GM12878 (cell line): ENCODE measurements at regions not wholly inside any gene's neighbourhood (a gene's known extent, or its start where the extent isn't known, plus 50 kb on each side); places are given as distances from the start of the nearest gene placed in this dataset.

Experiments
- ATAC-seq: fragments of 200-7000 bp; cut with Tn5 transposase; 3 replicates; pipeline ENCODE4 v1.9.1; 2020; ENCODE audit warnings: mild to moderate bottlenecking, moderate library complexity
- BruUV-seq: library from RNA; stranded (reverse); fragments of 400-500 nt; replicated peaks from 2 replicates; lab custom pipeline; 2021; lab: Mats Ljungman, UMichigan
- CTCF ChIA-PET: fragments of 300-600 bp; sonication (Branson Sonifier 250); formaldehyde crosslinking; extraction: SDS; loops from one replicate; lab custom pipeline; 2021; ENCODE audit warnings: inconsistent platforms; lab: Yijun Ruan, JAX
- POLR2A ChIA-PET: fragments of 350-600 bp; formaldehyde crosslinking; extraction: SDS; loops from one replicate; lab custom pipeline; 2021; ENCODE audit warnings: inconsistent platforms; lab: Charles Lee
- RAD21 ChIA-PET: fragments of 300-600 bp; sonication (Branson Sonifier 250); formaldehyde crosslinking; loops from one replicate; lab custom pipeline; 2023; ENCODE audit warnings: antibody characterized with exemption; ENCODE audit not compliant: unreplicated experiment; lab: Charles Lee
- SMC1A ChIA-PET: fragments of 300-600 bp; sonication (Branson Sonifier 250); formaldehyde crosslinking; loops from one replicate; lab custom pipeline; 2023; ENCODE audit not compliant: unreplicated experiment, uncharacterized antibody; lab: Charles Lee
- DNase-seq: peaks from one replicate; pipeline ENCODE4 v3.0.0-alpha.2; 2011; ENCODE audit warnings: low read depth, low spot score
- FAIRE-seq: peaks from 3 replicates; lab custom pipeline; 2011; peaks lifted over from hg19 to GRCh38; lab: Jason Lieb, UNC
- H2AFZ ChIP-seq: 2 replicates; pipeline ENCODE4 v1.6.0; 2011; ENCODE audit warnings: low read depth, low read length, control low read depth; ENCODE audit not compliant: control insufficient read depth
- H3K27ac ChIP-seq: 2 replicates; pipeline ENCODE4 v1.5.1; 2011; ENCODE audit warnings: control low read depth; ENCODE audit not compliant: control insufficient read depth, insufficient read depth
- H3K27me3 ChIP-seq, 2 experiments: replicated peaks in 1 of 2; 2 replicates each; pipeline versions ENCODE4 v1.6.0 to v1.6.1; 2011; ENCODE audit warnings: low read length in 1 of 2; ENCODE audit not compliant: control insufficient read depth in 2 of 2, insufficient read depth in 2 of 2
- H3K36me3 ChIP-seq, 2 experiments: 2 replicates each; pipeline ENCODE4 v1.5.1; 2011; ENCODE audit warnings: low read length in 1 of 2; ENCODE audit not compliant: control insufficient read depth in 2 of 2, insufficient read depth in 2 of 2
- H3K4me1 ChIP-seq: 2 replicates; pipeline ENCODE4 v1.6.1; 2011; ENCODE audit warnings: mild to moderate bottlenecking, low read length, moderate library complexity, mixed read lengths; ENCODE audit not compliant: control insufficient read depth, insufficient read depth
- H3K4me2 ChIP-seq: 2 replicates; pipeline ENCODE4 v1.6.0; 2011; ENCODE audit warnings: control low read depth; ENCODE audit not compliant: control insufficient read depth, insufficient read depth
- H3K4me3 ChIP-seq: fragments of 200-600 bp; sonication (generic); 2 replicates; pipeline ENCODE4 v1.5.1; 2016
- H3K79me2 ChIP-seq: 2 replicates; pipeline ENCODE4 v1.6.0; 2011; ENCODE audit warnings: low read length; ENCODE audit not compliant: control insufficient read depth, insufficient read depth
- H3K9ac ChIP-seq: 2 replicates; pipeline ENCODE4 v1.8.0; 2011; ENCODE audit warnings: low read length, control low read depth, mixed read lengths; ENCODE audit not compliant: control insufficient read depth, insufficient read depth
- H3K9me3 ChIP-seq: replicated peaks from 3 replicates; pipeline ENCODE4 v1.5.1; 2011; ENCODE audit warnings: mild to moderate bottlenecking, low read length; ENCODE audit not compliant: control insufficient read depth, insufficient read depth
- H4K20me1 ChIP-seq: 2 replicates; pipeline ENCODE4 v1.6.0; 2011; ENCODE audit not compliant: control insufficient read depth, insufficient read depth
- BRCA1 ChIP-seq: IDR thresholded peaks from 2 replicates; pipeline ENCODE4 v1.6.1; 2011; ENCODE audit warnings: low read depth, low read length, improper control_type of control experiment
- ESRRA ChIP-seq: IDR thresholded peaks from 2 replicates; pipeline ENCODE4 v1.6.1; 2012; ENCODE audit warnings: mild to moderate bottlenecking, low read length, improper control_type of control experiment
- HDAC6 ChIP-seq: fragments of 200-600 bp; sonication (generic); IDR thresholded peaks from one replicate; pipeline ENCODE4 v1.8.0; 2017; ENCODE audit warnings: antibody characterized with exemption; ENCODE audit not compliant: unreplicated experiment
- JUNB ChIP-seq: IDR thresholded peaks from 2 replicates; pipeline ENCODE4 v1.6.1; 2016; ENCODE audit warnings: antibody characterized with exemption, mild to moderate bottlenecking
- LARP7 ChIP-seq: fragments of 450-650 bp; IDR thresholded peaks from 2 replicates; pipeline ENCODE4 v1.6.1; 2017; ENCODE audit warnings: mild to moderate bottlenecking
- NBN ChIP-seq: fragments of 450-650 bp; IDR thresholded peaks from 2 replicates; pipeline ENCODE4 v1.6.1; 2016
- NFXL1 ChIP-seq: fragments of 450-650 bp; IDR thresholded peaks from 2 replicates; pipeline ENCODE4 v1.6.1; 2017; ENCODE audit warnings: antibody characterized with exemption, mild to moderate bottlenecking, borderline replicate concordance
- NFYA ChIP-seq: IDR thresholded peaks from 2 replicates; pipeline ENCODE4 v1.6.1; 2011; ENCODE audit warnings: low read depth, mild to moderate bottlenecking, low read length, improper control_type of control experiment, borderline replicate concordance
- PAX8 ChIP-seq: fragments of 450-650 bp; IDR thresholded peaks from 2 replicates; pipeline ENCODE4 v1.6.1; 2017; ENCODE audit warnings: mild to moderate bottlenecking, moderate library complexity
- RFX5 ChIP-seq: IDR thresholded peaks from 2 replicates; pipeline ENCODE4 v1.6.1; 2011; ENCODE audit warnings: low read depth, low read length, improper control_type of control experiment
- TARDBP ChIP-seq: IDR thresholded peaks from 2 replicates; pipeline ENCODE4 v1.6.1; 2016; ENCODE audit warnings: borderline replicate concordance
- WGBS: methylation state at CpG from one replicate; pipeline ENCODE4 v1.1.6; 2016; ENCODE audit warnings: low lambda C conversion rate; ENCODE audit not compliant: insufficient replicate concordance, insufficient coverage; ENCODE audit errors: missing lambda C conversion rate; 5-methylcytosine and 5-hydroxymethylcytosine counted together
- in situ Hi-C: fragments of 300-500 bp; cut with MboI; formaldehyde crosslinking; loops from 9 replicates; pipeline ENCODE4 v1.14.3; 2018; ENCODE audit warnings: mixed read lengths
- intact Hi-C: fragments of 100-400 bp; cut with micrococcal nuclease; formaldehyde crosslinking; loops from one replicate; pipeline ENCODE4 v1.14.2; 2022; ENCODE audit not compliant: unreplicated experiment
- TF ChIP-seq, protein P1 (sequence below): fragments of 450-650 bp; IDR thresholded peaks from 2 replicates; pipeline ENCODE4 v1.6.1; 2017; ENCODE audit warnings: mild to moderate bottlenecking, moderate library complexity

DNA sequence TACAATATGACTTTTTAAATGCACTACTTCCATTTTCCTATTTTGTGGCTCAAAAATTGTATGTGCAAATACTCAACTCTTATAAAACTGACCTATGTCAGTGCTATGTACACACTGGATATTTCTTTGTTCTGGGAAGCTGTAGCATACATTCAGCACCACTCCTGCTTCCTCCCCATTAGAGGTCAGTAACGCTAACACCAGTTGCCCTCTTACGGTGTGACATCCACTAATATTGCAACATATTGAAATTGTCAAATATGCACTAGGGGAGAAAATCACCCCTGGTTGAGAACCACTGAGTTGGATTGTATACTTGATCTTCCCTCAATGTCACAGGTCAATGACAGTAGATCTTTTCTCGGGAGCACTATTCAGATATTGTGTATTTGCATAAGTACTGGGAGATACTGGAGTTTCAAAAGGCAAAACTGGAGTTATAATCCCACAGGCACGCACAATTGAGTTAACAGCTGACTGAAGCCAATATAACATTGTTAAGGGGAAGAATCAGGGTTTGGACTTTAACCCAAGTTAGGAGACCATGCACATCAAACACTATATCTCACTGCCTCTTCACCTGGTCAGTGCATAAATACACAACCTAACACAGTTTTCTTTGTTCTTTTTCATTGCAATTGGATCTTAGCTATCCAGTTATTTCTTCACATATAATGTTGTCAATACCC lies 1276.5 kb upstream of the MIR17HG start:
- Histone ChIP-seq H3K27me3 (no peaks in the 10 kb centered on the region), H4K20me1 (no peaks in the 10 kb centered on the region), H3K9ac (no peak overlapping the region), H3K9me3 (no peaks in the 10 kb centered on the region), H3K27ac (no peak overlapping the region), H3K36me3 (no peaks in the 10 kb centered on the region), H3K4me2 (no peak overlapping the region), H3K4me1 (no peaks in the 10 kb centered on the region), H3K4me3 (no peak overlapping the region), H3K79me2 (no peaks in the 10 kb centered on the region), H2AFZ (no peak overlapping the region)
- SMC1A ChIA-PET = no interaction called here
- CTCF ChIA-PET = no interaction called here
- no peak for DNase-seq
- 48% methylated on average over 4 of the region's 4 CpGs for WGBS
- in situ Hi-C loops (no loop called here), intact Hi-C loops (no loop called here)
- RAD21 ChIA-PET = no interaction called here
- no peak for TF ChIP-seq PAX8
- FAIRE-seq = no peak
- POLR2A ChIA-PET = no interaction called here
- no peak for ATAC-seq
- BruUV-seq = no TSS peak

DNA sequence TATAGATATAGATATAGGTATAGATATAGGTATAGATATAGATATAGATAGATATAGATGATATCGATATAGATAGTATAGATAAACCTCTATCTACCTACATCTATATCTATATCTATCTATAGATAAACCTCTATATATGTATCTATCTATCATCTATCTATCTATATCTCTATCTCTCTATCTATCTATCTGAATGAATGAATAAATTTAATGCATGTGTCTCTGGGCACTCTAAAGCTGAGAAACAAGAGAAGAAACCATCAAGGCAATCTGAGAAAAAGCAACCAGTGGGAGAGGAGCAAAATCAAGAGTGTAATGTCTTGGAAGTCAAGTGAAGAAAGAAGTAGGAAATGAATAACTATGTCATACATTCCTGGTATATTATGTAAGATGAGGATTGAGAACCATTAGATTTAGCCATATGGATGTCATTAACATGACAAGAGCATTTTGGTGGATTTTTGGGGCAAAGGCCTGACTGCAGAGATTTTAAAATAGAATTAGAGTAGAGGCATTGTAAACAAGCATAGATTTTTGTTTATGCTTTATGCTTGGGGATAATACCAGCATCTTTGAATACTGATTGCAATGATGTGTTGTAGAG lies 1262.7 kb upstream of the MIR17HG start:
- intact Hi-C loops = no loop called here
- no TSS peak for BruUV-seq
- Histone ChIP-seq H3K27ac (no peak overlapping the region), H4K20me1 (no peaks in the 10 kb centered on the region), H3K79me2 (no peaks in the 10 kb centered on the region), H3K4me2 (no peak overlapping the region), H3K9me3 (no peaks in the 10 kb centered on the region), H3K27me3 (no peaks in the 10 kb centered on the region), H3K4me1 (no peaks in the 10 kb centered on the region), H3K36me3 (no peaks in the 10 kb centered on the region), H2AFZ (no peak overlapping the region), H3K9ac (no peak overlapping the region), H3K4me3 (no peak overlapping the region)
- TF ChIP-seq NFYA = no peak
- TF ChIP-seq RFX5 = no peak
- TF ChIP-seq HDAC6 = no peak
- no peak for TF ChIP-seq LARP7
- no peak for TF ChIP-seq JUNB
- no peak for TF ChIP-seq TARDBP
- no peak for TF ChIP-seq NBN
- TF ChIP-seq BRCA1 = no peak
- TF ChIP-seq, protein P1, sequence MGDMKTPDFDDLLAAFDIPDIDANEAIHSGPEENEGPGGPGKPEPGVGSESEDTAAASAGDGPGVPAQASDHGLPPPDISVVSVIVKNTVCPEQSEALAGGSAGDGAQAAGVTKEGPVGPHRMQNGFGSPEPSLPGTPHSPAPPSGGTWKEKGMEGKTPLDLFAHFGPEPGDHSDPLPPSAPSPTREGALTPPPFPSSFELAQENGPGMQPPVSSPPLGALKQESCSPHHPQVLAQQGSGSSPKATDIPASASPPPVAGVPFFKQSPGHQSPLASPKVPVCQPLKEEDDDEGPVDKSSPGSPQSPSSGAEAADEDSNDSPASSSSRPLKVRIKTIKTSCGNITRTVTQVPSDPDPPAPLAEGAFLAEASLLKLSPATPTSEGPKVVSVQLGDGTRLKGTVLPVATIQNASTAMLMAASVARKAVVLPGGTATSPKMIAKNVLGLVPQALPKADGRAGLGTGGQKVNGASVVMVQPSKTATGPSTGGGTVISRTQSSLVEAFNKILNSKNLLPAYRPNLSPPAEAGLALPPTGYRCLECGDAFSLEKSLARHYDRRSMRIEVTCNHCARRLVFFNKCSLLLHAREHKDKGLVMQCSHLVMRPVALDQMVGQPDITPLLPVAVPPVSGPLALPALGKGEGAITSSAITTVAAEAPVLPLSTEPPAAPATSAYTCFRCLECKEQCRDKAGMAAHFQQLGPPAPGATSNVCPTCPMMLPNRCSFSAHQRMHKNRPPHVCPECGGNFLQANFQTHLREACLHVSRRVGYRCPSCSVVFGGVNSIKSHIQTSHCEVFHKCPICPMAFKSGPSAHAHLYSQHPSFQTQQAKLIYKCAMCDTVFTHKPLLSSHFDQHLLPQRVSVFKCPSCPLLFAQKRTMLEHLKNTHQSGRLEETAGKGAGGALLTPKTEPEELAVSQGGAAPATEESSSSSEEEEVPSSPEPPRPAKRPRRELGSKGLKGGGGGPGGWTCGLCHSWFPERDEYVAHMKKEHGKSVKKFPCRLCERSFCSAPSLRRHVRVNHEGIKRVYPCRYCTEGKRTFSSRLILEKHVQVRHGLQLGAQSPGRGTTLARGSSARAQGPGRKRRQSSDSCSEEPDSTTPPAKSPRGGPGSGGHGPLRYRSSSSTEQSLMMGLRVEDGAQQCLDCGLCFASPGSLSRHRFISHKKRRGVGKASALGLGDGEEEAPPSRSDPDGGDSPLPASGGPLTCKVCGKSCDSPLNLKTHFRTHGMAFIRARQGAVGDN = no peak
- no peak for TF ChIP-seq ESRRA
- TF ChIP-seq NFXL1 = no peak
- ChIA-PET CTCF (no interaction called here), RAD21 (no interaction called here), POLR2A (no interaction called here), SMC1A (no interaction called here)
- no peak for ATAC-seq
- FAIRE-seq = no peak
- in situ Hi-C loops = no loop called here
- no peak for DNase-seq
- 0% methylated on average over 1 of the region's 1 CpG for WGBS
